ENCODE measurements at regions not wholly inside any gene's neighbourhood (a gene's known extent, or its start where the extent isn't known, plus 50 kb on each side); places are given as distances from the start of the nearest gene placed in this dataset.
"Not testable (repeated sequence)": the region's sequence is repeated elsewhere in the genome, so short reads cannot be mapped to it uniquely, and the experiment has no call there.

- no peaks in the 10 kb centered on the region for H3K4me1 ChIP-seq (ENCODE audit: low read length)
- no peak overlapping the region for H2AFZ ChIP-seq (ENCODE audit: low read length)
- no peaks in the 10 kb centered on the region for H3K9me3 ChIP-seq (replicated peaks; ENCODE audit: insufficient read depth, low read length)
- H3K27me3 ChIP-seq (replicated peaks; ENCODE audit: insufficient read depth, low read length): no peaks in the 10 kb centered on the region
- H3K9ac ChIP-seq (ENCODE audit: low read length): no peak overlapping the region
- H3K36me3 ChIP-seq (replicated peaks; ENCODE audit: insufficient read depth, low read length): no peaks in the 10 kb centered on the region
- no peaks in the 10 kb centered on the region for H3K79me2 ChIP-seq (ENCODE audit: low read length)
- H3K4me2 ChIP-seq (ENCODE audit: low read depth, low read length): no peak overlapping the region
- H4K20me1 ChIP-seq (ENCODE audit: insufficient read depth, low read length): no peaks in the 10 kb centered on the region
- TF ChIP-seq EZH2phosphoT487 (IDR thresholded peaks at IDR 0.05; ENCODE audit: low read length) (no peak), EZH2 (optimal IDR thresholded peaks at IDR 0.05; ENCODE audit: low read depth, low read length) (no peak)
- TF ChIP-seq, protein P1, sequence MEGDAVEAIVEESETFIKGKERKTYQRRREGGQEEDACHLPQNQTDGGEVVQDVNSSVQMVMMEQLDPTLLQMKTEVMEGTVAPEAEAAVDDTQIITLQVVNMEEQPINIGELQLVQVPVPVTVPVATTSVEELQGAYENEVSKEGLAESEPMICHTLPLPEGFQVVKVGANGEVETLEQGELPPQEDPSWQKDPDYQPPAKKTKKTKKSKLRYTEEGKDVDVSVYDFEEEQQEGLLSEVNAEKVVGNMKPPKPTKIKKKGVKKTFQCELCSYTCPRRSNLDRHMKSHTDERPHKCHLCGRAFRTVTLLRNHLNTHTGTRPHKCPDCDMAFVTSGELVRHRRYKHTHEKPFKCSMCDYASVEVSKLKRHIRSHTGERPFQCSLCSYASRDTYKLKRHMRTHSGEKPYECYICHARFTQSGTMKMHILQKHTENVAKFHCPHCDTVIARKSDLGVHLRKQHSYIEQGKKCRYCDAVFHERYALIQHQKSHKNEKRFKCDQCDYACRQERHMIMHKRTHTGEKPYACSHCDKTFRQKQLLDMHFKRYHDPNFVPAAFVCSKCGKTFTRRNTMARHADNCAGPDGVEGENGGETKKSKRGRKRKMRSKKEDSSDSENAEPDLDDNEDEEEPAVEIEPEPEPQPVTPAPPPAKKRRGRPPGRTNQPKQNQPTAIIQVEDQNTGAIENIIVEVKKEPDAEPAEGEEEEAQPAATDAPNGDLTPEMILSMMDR (IDR thresholded peaks at IDR 0.05; ENCODE audit: low read length): no peak
- no peak overlapping the region for H3K27ac ChIP-seq (ENCODE audit: low read length)
- no peaks in the 10 kb centered on the region for H3F3A ChIP-seq (ENCODE audit: insufficient read depth, low read length)
- DNase-seq: no peak
- H3K4me3 ChIP-seq (ENCODE audit: low read length): no peak overlapping the region
- H3K9me2 ChIP-seq (replicated peaks; ENCODE audit: insufficient read depth, low read length): no peaks in the 10 kb centered on the region
Observed at GRCh38 chr2:58749041-58749440, 507.9 kb upstream of the FANCL start.

- H3K9me3 ChIP-seq (replicated peaks; ENCODE audit: insufficient read depth, low read length); H3K27me3 ChIP-seq (replicated peaks; ENCODE audit: insufficient read depth, low read length); DNase-seq: not testable (repeated sequence)
Observed at GRCh38 chr2:58745334-58745733, 504.2 kb upstream of the FANCL start.

GRCh38 chr2:58740426-58740825, 499.3 kb upstream of the FANCL start:
- Histone ChIP-seq H3K9me2 (replicated peaks; ENCODE audit: insufficient read depth, low read length) (no peaks in the 10 kb centered on the region), H3K4me2 (ENCODE audit: low read depth, low read length) (no peak overlapping the region), H3K79me2 (ENCODE audit: low read length) (no peaks in the 10 kb centered on the region), H3K4me1 (ENCODE audit: low read length) (no peaks in the 10 kb centered on the region), H3K4me3 (ENCODE audit: low read length) (no peak overlapping the region), H4K20me1 (ENCODE audit: insufficient read depth, low read length) (no peaks in the 10 kb centered on the region), H3K27ac (ENCODE audit: low read length) (no peak overlapping the region), H3K27me3 (replicated peaks; ENCODE audit: insufficient read depth, low read length) (no peaks in the 10 kb centered on the region), H3K9me3 (replicated peaks; ENCODE audit: insufficient read depth, low read length) (no peaks in the 10 kb centered on the region), H3F3A (ENCODE audit: insufficient read depth, low read length) (no peaks in the 10 kb centered on the region), H3K9ac (ENCODE audit: low read length) (no peak overlapping the region), H2AFZ (ENCODE audit: low read length) (no peak overlapping the region), H3K36me3 (replicated peaks; ENCODE audit: insufficient read depth, low read length) (no peaks in the 10 kb centered on the region)
- TF ChIP-seq EZH2phosphoT487 (IDR thresholded peaks at IDR 0.05; ENCODE audit: low read length): no peak
- TF ChIP-seq, protein P1 (IDR thresholded peaks at IDR 0.05; ENCODE audit: low read length): no peak
- TF ChIP-seq EZH2 (optimal IDR thresholded peaks at IDR 0.05; ENCODE audit: low read depth, low read length): no peak
- DNase-seq: no peak

More at GRCh38 chr2:58745334-58745733, 504.2 kb upstream of the FANCL start:
- not testable (repeated sequence) for H3K4me2 ChIP-seq (ENCODE audit: low read depth, low read length); H3K27ac ChIP-seq (ENCODE audit: low read length); H3K36me3 ChIP-seq (replicated peaks; ENCODE audit: insufficient read depth, low read length); H4K20me1 ChIP-seq (ENCODE audit: insufficient read depth, low read length); H3K9ac ChIP-seq (ENCODE audit: low read length); H2AFZ ChIP-seq (ENCODE audit: low read length); H3F3A ChIP-seq (ENCODE audit: insufficient read depth, low read length); H3K4me3 ChIP-seq (ENCODE audit: low read length); H3K79me2 ChIP-seq (ENCODE audit: low read length); H3K9me2 ChIP-seq (replicated peaks; ENCODE audit: insufficient read depth, low read length); H3K4me1 ChIP-seq (ENCODE audit: low read length)

DNA sequence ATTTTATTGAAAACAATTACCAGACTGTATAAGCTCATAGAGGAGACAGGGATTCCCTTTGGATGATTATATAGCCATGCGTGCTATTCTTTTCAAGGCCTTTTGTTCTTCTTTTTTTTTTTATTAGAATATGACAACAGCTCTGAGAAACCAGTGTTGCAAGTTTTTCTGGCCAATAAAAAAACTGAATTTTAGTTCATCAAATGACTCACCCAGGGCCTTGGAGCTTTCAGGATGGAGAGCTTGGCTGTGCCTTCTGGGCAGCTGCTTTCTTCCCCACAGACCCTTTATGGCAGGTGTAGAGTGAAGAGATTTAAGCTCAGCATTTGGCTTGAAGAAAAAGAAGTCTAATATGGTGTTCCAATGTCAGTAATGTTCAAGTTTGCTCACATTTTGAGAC, 497.9 kb upstream of the FANCL start:
- no peaks in the 10 kb centered on the region for H3K4me1 ChIP-seq (ENCODE audit: low read length)
- TF ChIP-seq EZH2phosphoT487 (IDR thresholded peaks at IDR 0.05; ENCODE audit: low read length): no peak
- TF ChIP-seq EZH2 (optimal IDR thresholded peaks at IDR 0.05; ENCODE audit: low read depth, low read length): no peak
- TF ChIP-seq, protein P1 (IDR thresholded peaks at IDR 0.05; ENCODE audit: low read length): no peak
- H3K79me2 ChIP-seq (ENCODE audit: low read length): no peaks in the 10 kb centered on the region
- no peak overlapping the region for H3K27ac ChIP-seq (ENCODE audit: low read length)
- H2AFZ ChIP-seq (ENCODE audit: low read length): no peak overlapping the region
- no peaks in the 10 kb centered on the region for H3K36me3 ChIP-seq (replicated peaks; ENCODE audit: insufficient read depth, low read length)
- DNase-seq: no peak
- H3F3A ChIP-seq (ENCODE audit: insufficient read depth, low read length): no peaks in the 10 kb centered on the region
- no peak overlapping the region for H3K9ac ChIP-seq (ENCODE audit: low read length)
- no peak overlapping the region for H3K4me3 ChIP-seq (ENCODE audit: low read length)
- H4K20me1 ChIP-seq (ENCODE audit: insufficient read depth, low read length): no peaks in the 10 kb centered on the region
- H3K4me2 ChIP-seq (ENCODE audit: low read depth, low read length): no peak overlapping the region
- no peaks in the 10 kb centered on the region for H3K9me3 ChIP-seq (replicated peaks; ENCODE audit: insufficient read depth, low read length)
- no peaks in the 10 kb centered on the region for H3K9me2 ChIP-seq (replicated peaks; ENCODE audit: insufficient read depth, low read length)
- no peaks in the 10 kb centered on the region for H3K27me3 ChIP-seq (replicated peaks; ENCODE audit: insufficient read depth, low read length)

Measured in MM.1S (cell line).